ENCODE measurements at regions not wholly inside any gene's neighbourhood (a gene's known extent, or its start where the extent isn't known, plus 50 kb on each side); places are given as distances from the start of the nearest gene placed in this dataset.

DNA sequence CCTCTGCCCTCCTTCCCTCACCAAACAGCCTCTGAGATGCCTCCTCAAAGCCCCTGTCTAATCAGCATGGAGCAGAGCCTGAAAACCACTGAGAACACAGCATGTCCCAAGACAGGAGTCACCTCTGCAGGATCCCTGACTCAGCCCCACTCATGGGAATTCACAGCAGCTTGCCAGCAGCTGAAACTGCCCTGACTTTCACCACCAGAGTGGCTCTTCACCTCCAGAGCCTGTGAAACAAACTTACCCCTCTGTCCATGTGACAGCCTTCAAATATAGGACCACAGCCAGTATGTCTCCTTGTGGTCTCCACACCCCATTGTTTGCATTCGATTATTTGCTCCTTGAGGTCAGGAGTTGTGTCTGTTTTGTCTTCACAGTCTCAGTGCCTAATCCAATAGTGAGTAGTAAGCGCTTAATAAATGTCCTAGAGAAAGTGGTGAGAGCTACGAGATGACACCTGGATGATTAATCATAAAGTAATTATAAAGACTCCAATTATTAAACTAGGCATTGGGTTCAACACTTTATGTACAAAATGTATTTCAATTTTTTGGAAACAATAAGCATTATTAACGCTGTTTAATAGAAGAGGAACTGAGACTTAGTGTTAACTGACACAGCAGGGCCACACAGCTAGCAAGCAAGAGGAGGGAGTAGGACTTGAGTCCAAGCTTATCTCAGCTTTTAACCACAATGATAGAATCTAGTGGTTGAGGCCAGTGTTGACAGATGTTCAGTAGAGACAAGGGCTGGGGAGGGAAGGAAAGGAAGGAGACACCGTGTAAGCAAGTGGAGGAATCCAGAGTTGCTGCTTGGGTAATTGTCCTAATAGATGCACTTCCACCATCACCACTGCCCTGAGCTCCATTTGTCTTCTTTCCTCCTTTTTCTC lies 358.7 kb upstream of the TNP1 start:
- peak overlapping the region; percentile 61 for H3K4me2 ChIP-seq
- no peak for TF ChIP-seq Cebpa-rat (IDR thresholded peaks at IDR 0.05)
- H4K20me1 ChIP-seq = peaks cover 20% of the 10 kb centered on the region
- H3K27ac ChIP-seq = no peak overlapping the region
- H3K4me1 ChIP-seq = peaks cover 50% of the 10 kb centered on the region
- no peaks in the 10 kb centered on the region for H3K36me3 ChIP-seq
- H3K9ac ChIP-seq = no peak overlapping the region
- H3K9me3 ChIP-seq = no peaks in the 10 kb centered on the region
- H3K4me3 ChIP-seq = no peak overlapping the region
- H3K27me3 ChIP-seq = peaks cover 39% of the 10 kb centered on the region; the same call in 1 of the 2 replicates

DNA sequence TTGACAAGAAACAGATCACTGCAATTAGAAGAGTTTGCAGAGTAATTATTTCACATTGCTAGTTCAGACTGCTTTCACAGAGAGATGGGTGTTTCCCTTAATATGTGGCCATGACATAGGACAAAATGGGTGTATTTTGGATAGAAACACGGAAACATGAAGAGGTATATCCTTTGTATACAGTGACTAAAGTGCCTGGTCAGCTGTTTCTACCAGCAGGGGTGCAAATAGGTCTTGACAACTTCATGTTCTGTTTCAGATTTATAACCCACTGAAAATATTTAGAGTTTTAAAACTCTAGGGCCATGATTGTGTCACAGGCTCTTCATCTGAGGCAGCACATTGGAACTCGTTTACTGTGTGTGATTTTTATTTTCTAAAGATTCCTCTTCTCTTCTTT lies 357.1 kb upstream of the TNP1 start:
- peaks cover 39% of the 10 kb centered on the region; the same call in 1 of the 2 replicates for H3K27me3 ChIP-seq
- TF ChIP-seq Cebpa-rat (IDR thresholded peaks at IDR 0.05) = no peak
- H3K9me3 ChIP-seq = no peaks in the 10 kb centered on the region
- no peak overlapping the region for H3K9ac ChIP-seq
- H4K20me1 ChIP-seq = peaks cover 9% of the 10 kb centered on the region; the same call in 1 of the 2 replicates
- no peak overlapping the region for H3K4me2 ChIP-seq
- no peak overlapping the region for H3K27ac ChIP-seq
- no peak overlapping the region for H3K4me3 ChIP-seq
- peaks cover 35% of the 10 kb centered on the region for H3K4me1 ChIP-seq
- no peaks in the 10 kb centered on the region for H3K36me3 ChIP-seq

DNA sequence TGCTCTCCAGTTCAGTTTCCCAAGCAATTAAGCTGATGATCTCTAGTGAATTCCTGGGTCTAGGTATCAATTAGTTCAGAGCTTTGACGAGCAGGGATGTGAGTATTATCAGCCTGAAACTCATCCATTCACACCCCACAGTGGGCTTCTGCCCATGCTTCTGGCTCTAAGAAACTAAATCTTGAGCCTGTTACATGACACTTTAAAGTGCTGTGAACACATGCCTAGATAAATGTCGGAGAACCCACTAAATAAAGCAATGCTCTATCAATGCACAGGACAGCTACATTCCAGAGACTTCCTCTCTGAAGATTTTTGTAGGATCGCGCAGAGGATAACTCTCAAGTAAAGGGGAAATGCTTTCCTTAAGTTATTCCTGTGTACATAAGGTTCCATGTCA lies 356.5 kb upstream of the TNP1 start:
- no peak overlapping the region for H3K9ac ChIP-seq
- peaks cover 33% of the 10 kb centered on the region for H3K4me1 ChIP-seq
- H3K27ac ChIP-seq = no peak overlapping the region
- H3K27me3 ChIP-seq = peaks cover 32% of the 10 kb centered on the region; the same call in 1 of the 2 replicates
- H3K4me2 ChIP-seq = no peak overlapping the region
- no peak for TF ChIP-seq Cebpa-rat (IDR thresholded peaks at IDR 0.05)
- no peak overlapping the region for H3K4me3 ChIP-seq
- no peaks in the 10 kb centered on the region for H3K36me3 ChIP-seq
- H3K9me3 ChIP-seq = no peaks in the 10 kb centered on the region
- H4K20me1 ChIP-seq = peaks cover 9% of the 10 kb centered on the region; the same call in 1 of the 2 replicates

DNA sequence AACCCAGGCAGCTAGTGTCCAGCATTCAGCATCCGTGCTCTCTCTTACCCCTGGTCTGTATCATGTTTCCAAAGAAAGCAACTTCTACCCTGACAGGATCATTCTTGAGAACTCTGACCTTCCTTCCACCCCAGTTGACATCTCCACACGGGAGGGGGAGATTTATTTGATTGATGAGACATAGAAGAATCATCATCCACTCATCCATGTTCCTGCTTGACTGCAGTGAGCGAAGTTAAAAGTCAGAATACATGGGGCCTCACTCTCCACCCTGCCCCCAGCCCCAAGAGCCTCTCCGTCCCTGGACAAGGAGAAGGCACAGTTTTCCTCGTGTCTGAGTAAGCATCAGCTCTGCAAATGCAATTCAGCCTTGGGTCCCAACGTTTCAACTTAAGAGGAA lies 356.0 kb upstream of the TNP1 start:
- H3K4me1 ChIP-seq = peaks cover 33% of the 10 kb centered on the region
- H3K36me3 ChIP-seq = no peaks in the 10 kb centered on the region
- H3K27me3 ChIP-seq = peaks cover 28% of the 10 kb centered on the region; the same call in 1 of the 2 replicates
- no peak overlapping the region for H3K4me2 ChIP-seq
- H3K9me3 ChIP-seq = no peaks in the 10 kb centered on the region
- H4K20me1 ChIP-seq = peaks cover 9% of the 10 kb centered on the region; the same call in 1 of the 2 replicates
- no peak overlapping the region for H3K27ac ChIP-seq
- H3K9ac ChIP-seq = no peak overlapping the region
- no peak overlapping the region for H3K4me3 ChIP-seq
- no peak for TF ChIP-seq Cebpa-rat (IDR thresholded peaks at IDR 0.05)

DNA sequence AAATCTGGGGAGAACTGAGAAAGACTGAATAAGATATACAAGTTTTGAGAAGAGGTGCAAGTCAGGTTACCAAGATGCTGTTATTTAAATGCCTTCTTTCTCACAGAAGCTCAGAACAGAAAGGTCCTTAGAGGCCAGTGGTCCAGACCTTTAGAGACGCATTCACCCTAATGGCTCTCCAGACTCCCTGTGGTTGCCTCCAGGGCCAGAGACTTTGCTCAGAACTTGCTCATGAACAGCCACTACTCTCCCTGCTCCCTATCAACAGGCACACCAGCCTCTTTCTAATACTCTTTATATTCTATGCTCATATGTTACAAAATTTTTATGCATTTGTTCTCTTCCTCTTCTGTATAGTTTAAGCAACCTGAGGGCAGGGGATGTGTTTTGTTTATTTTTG lies 349.0 kb upstream of the TNP1 start:
- Histone ChIP-seq H3K4me1 (peaks cover 14% of the 10 kb centered on the region; the same call in 1 of the 2 replicates), H3K4me3 (no peak overlapping the region), H3K9me3 (peaks cover 10% of the 10 kb centered on the region; the same call in 1 of the 2 replicates), H3K9ac (no peak overlapping the region), H3K27ac (no peak overlapping the region), H3K4me2 (no peak overlapping the region), H4K20me1 (no peaks in the 10 kb centered on the region), H3K27me3 (no peaks in the 10 kb centered on the region), H3K36me3 (no peaks in the 10 kb centered on the region)
- no peak for TF ChIP-seq Cebpa-rat (IDR thresholded peaks at IDR 0.05)

DNA sequence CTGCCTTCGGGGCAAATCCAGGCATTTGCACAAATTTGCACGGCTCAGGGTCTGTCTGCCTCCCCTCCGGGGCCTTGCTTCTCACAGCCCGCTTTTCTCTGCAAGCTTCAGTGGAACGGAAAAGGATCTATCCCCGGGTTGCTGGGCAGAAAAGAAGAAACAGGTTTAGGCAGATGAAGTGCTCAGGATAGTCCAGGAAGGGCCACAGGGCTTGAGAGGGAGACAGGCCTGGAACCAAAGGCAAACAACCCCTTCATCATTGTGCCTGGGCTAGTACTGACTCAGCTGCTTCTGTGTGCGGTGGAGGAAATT lies 347.8 kb upstream of the TNP1 start:
- peaks cover 14% of the 10 kb centered on the region; the same call in 1 of the 2 replicates for H3K4me1 ChIP-seq
- no peak overlapping the region for H3K4me3 ChIP-seq
- no peak overlapping the region for H3K27ac ChIP-seq
- H3K27me3 ChIP-seq = no peaks in the 10 kb centered on the region
- no peaks in the 10 kb centered on the region for H4K20me1 ChIP-seq
- no peaks in the 10 kb centered on the region for H3K36me3 ChIP-seq
- H3K9ac ChIP-seq = no peak overlapping the region
- no peak for TF ChIP-seq Cebpa-rat (IDR thresholded peaks at IDR 0.05)
- peaks cover 18% of the 10 kb centered on the region for H3K9me3 ChIP-seq
- H3K4me2 ChIP-seq = no peak overlapping the region

DNA sequence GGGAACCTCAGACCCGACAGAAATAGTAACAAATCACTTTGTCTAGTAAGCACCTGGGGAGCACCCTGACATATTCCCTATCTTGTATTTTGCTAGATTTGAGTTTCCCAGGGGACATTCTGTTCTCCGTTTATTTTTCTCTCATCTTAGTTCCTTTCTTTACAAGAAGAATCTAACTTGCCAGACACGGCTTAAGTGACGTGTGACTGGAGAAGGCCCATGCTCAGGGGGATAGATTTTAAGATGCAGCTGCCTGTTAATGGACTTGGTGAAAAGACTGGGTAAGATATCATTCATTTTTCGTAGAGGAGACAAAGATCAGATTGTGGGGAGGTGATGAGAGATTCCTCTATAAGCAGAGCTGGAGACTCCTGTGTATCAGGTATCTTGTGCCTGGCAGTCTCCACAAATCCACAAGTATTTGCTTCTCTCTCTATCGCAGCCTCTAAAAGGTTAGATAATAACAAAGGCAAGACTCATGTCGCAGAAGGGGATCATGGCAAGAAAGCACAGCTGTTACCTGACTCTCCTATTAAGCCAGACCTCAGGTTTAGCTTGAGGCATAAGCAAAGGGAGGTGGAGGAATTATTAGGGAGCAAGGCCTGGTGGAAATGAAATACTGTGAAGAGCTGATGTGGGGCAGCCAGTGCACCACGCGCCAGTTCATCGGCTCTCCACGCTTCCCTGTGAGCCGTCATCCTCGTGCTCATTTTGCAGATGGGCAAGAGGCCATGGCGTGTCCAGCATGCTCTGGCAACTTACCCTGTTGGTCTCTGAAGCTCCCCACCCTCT lies 347.2 kb upstream of the TNP1 start:
- no peak overlapping the region for H3K27ac ChIP-seq
- H3K27me3 ChIP-seq = no peaks in the 10 kb centered on the region
- TF ChIP-seq Cebpa-rat (IDR thresholded peaks at IDR 0.05) = no peak

DNA sequence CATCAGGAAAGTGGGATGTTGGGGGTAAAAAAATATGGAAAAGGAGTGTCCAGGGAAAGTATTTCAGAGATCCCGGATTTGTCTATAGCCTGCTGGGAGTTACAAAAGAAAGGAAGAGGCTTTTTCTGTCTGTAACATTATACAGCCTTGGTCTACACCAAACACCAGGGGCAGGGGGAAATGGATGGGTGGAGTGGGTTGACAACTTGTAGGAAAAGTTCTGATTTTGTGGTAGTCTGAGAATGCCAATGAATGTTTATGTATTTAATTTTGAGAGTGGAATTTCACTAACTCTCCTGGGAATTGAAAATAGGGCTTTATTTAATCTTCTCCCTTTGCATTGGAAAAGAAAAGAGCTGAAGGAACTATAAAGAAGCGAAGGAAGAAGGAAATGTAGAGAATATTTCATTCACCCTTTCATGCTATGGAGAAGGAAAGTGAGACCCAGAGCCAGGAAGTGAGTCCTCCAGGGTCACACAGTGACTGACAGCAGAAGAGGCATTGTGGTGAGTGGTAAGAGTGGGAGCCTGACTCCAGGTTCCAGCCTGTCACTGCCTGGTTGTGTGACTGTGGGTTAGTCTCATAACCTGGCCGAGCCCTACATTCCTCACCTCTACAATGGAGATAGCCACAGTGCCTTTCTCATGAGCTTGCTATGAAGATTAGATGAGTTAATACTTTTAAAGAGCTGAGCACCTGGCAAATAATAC lies 346.3 kb upstream of the TNP1 start:
- peaks cover 18% of the 10 kb centered on the region for H3K9me3 ChIP-seq
- no peaks in the 10 kb centered on the region for H3K36me3 ChIP-seq
- peaks cover 14% of the 10 kb centered on the region; the same call in 1 of the 2 replicates for H3K4me1 ChIP-seq
- H3K4me2 ChIP-seq = peak overlapping the region; percentile 10
- no peak for TF ChIP-seq Cebpa-rat (IDR thresholded peaks at IDR 0.05)
- no peak overlapping the region for H3K4me3 ChIP-seq
- H3K27me3 ChIP-seq = no peaks in the 10 kb centered on the region
- H4K20me1 ChIP-seq = no peaks in the 10 kb centered on the region
- no peak overlapping the region for H3K27ac ChIP-seq
- H3K9ac ChIP-seq = no peak overlapping the region

More for the DNA sequence above, 347.2 kb upstream of the TNP1 start:
- H3K4me1 ChIP-seq = peaks cover 14% of the 10 kb centered on the region; the same call in 1 of the 2 replicates
- H4K20me1 ChIP-seq = no peaks in the 10 kb centered on the region
- H3K4me3 ChIP-seq = no peak overlapping the region
- no peak overlapping the region for H3K9ac ChIP-seq
- peaks cover 18% of the 10 kb centered on the region for H3K9me3 ChIP-seq
- no peaks in the 10 kb centered on the region for H3K36me3 ChIP-seq
- H3K4me2 ChIP-seq = peak overlapping the region; percentile 10

DNA sequence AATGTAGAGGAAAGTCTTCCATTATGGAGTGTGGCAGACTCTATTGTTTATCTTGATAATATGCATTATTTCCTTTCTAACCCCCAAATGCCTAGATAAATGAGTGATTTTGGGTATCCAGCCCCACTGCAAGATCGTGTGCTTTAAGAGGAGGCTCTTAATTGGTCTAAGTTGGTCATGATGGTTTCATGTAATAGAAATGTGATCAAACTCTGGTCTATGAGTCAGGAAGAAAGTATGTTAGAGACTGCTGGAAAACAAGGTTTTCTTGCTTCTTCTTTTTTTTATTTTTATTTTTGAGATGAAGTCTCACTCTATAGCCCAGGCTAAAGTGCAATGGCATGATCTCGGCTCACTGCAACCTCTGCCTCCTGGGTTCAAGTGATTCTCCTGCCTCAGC lies 344.5 kb upstream of the TNP1 start:
- TF ChIP-seq Cebpa-rat (IDR thresholded peaks at IDR 0.05) = no peak
- H4K20me1 ChIP-seq = no peaks in the 10 kb centered on the region
- no peaks in the 10 kb centered on the region for H3K27me3 ChIP-seq
- H3K4me3 ChIP-seq = no peak overlapping the region
- no peak overlapping the region for H3K27ac ChIP-seq
- peaks cover 18% of the 10 kb centered on the region for H3K9me3 ChIP-seq
- no peak overlapping the region for H3K4me2 ChIP-seq
- no peaks in the 10 kb centered on the region for H3K36me3 ChIP-seq
- H3K9ac ChIP-seq = no peak overlapping the region
- H3K4me1 ChIP-seq = peaks cover 14% of the 10 kb centered on the region; the same call in 1 of the 2 replicates
